HepG2 (cell line): ENCODE measurements at regions not wholly inside any gene's neighbourhood (a gene's known extent, or its start where the extent isn't known, plus 50 kb on each side); places are given as distances from the start of the nearest gene placed in this dataset.

Source experiments
- ATAC-seq: fragments of 200-7000 bp; cut with Tn5 transposase; 3 replicates; pipeline ENCODE4 v1.9.1; 2020; ENCODE audit warnings: mild to moderate bottlenecking, moderate library complexity
- BruUV-seq: library from RNA; stranded (reverse); fragments of 400-500 nt; replicated peaks from 2 replicates; lab custom pipeline; 2021; lab: Mats Ljungman, UMichigan
- CTCF ChIA-PET: fragments of 300-600 bp; formaldehyde crosslinking; extraction: SDS; loops from one replicate; lab custom pipeline; 2021; ENCODE audit warnings: low total read pairs, inconsistent platforms, low intra/inter-chr PET ratio; lab: Yijun Ruan, JAX
- POLR2A ChIA-PET: fragments of 350-600 bp; sonication (Branson Sonifier 250); formaldehyde crosslinking; loops from one replicate; lab custom pipeline; 2020; ENCODE audit warnings: antibody characterized with exemption, inconsistent platforms; lab: Yijun Ruan, JAX
- DNase-seq: peaks from one replicate; pipeline ENCODE4 v3.0.0-alpha.2; 2015; ENCODE audit warnings: low spot score
- FAIRE-seq: peaks from 3 replicates; lab custom pipeline; 2011; peaks lifted over from hg19 to GRCh38; lab: Jason Lieb, UNC
- H2AFZ ChIP-seq: one replicate; pipeline ENCODE4 v1.6.1; 2011; ENCODE audit warnings: low read length, inconsistent platforms
- H3K27ac ChIP-seq: fragments of 300-600 bp; 3 replicates; pipeline ENCODE4 v1.8.0; 2011; ENCODE audit warnings: mixed run types, mild to moderate bottlenecking, mixed read lengths, low read length, inconsistent platforms; ENCODE audit not compliant: insufficient read depth; ENCODE audit errors: extremely low read length
- H3K27me3 ChIP-seq, 2 experiments: fragments of 200-600 bp in 1 of 2; 2 replicates in 1 of 2; 3 replicates in 1 of 2; pipeline versions ENCODE4 v1.6.0 to v1.8.0; 2011; ENCODE audit warnings: low read length in 2 of 2, mild to moderate bottlenecking in 2 of 2, moderate library complexity in 2 of 2, inconsistent platforms in 1 of 2; ENCODE audit not compliant: insufficient read depth in 2 of 2, control insufficient read depth in 1 of 2
- H3K36me3 ChIP-seq, 2 experiments: fragments of 200-600 bp in 1 of 2; replicated peaks in 1 of 2; 2 replicates in 1 of 2; 3 replicates in 1 of 2; pipeline versions ENCODE4 v1.5.1 to v1.8.0; 2011; ENCODE audit warnings: low read length in 2 of 2, inconsistent platforms in 1 of 2; ENCODE audit not compliant: insufficient read depth in 2 of 2, control insufficient read depth in 1 of 2
- H3K4me1 ChIP-seq: 2 replicates; pipeline ENCODE4 v1.5.1; 2012; ENCODE audit warnings: low read length, inconsistent platforms; ENCODE audit not compliant: insufficient read depth
- H3K4me2 ChIP-seq: 2 replicates; pipeline ENCODE4 v1.6.0; 2011; ENCODE audit warnings: low read depth, low read length, inconsistent platforms
- H3K4me3 ChIP-seq, 3 experiments: fragments of 200-600 bp in 1 of 3; sonication (generic), shearing (Covaris generic) in 1 of 3; replicated peaks in 1 of 3; 2 replicates each; pipeline ENCODE4 v1.5.1; 2011 to 2016; ENCODE audit warnings: low read length in 3 of 3, inconsistent platforms in 2 of 3, low read depth in 2 of 3, mild to moderate bottlenecking in 2 of 3, control low read depth in 1 of 3, mixed read lengths in 1 of 3; ENCODE audit not compliant: insufficient read depth in 1 of 3
- H3K79me2 ChIP-seq: one replicate; pipeline ENCODE4 v1.6.1; 2011; ENCODE audit warnings: low read length, inconsistent platforms; ENCODE audit not compliant: insufficient read depth
- H3K9ac ChIP-seq: 2 replicates; pipeline ENCODE4 v1.6.0; 2011; ENCODE audit warnings: mild to moderate bottlenecking, low read depth, low read length, inconsistent platforms; ENCODE audit not compliant: insufficient read depth
- H3K9me3 ChIP-seq: 2 replicates; pipeline ENCODE4 v1.5.1; 2012; ENCODE audit warnings: mild to moderate bottlenecking, low read length
- H4K20me1 ChIP-seq: 2 replicates; pipeline ENCODE4 v1.6.0; 2011; ENCODE audit warnings: inconsistent platforms, mild to moderate bottlenecking, low read length, moderate library complexity; ENCODE audit not compliant: insufficient read depth
- CREM ChIP-seq, 2 experiments: sonication (generic) in 1 of 2; formaldehyde crosslinking in 1 of 2; IDR thresholded peaks; 2 replicates each; pipeline versions ENCODE4 v1.4.0 to v1.6.1; 2016 to 2020; ENCODE audit warnings: antibody characterized with exemption in 1 of 2, mild to moderate bottlenecking in 1 of 2, missing genetic modification reagents in 1 of 2
- HDAC1 ChIP-seq: sonication (generic); formaldehyde crosslinking; IDR thresholded peaks from 2 replicates; pipeline ENCODE4 v1.5.1; 2020; ENCODE audit warnings: mild to moderate bottlenecking, missing genetic modification reagents
- HMG20B ChIP-seq: conservative IDR thresholded peaks from 2 replicates; pipeline ENCODE4 v1.6.1; 2016; ENCODE audit warnings: missing genetic modification reagents, missing compliant biosample characterization
- SMYD3 ChIP-seq: sonication (generic); formaldehyde crosslinking; IDR thresholded peaks from 2 replicates; pipeline ENCODE4 v1.8.1; 2023; ENCODE audit warnings: mild to moderate bottlenecking, missing genetic modification reagents
- ZFP62 ChIP-seq: sonication (generic); formaldehyde crosslinking; IDR thresholded peaks from 2 replicates; pipeline ENCODE4 v1.4.0; 2020; ENCODE audit warnings: missing genetic modification reagents
- ZKSCAN5 ChIP-seq: sonication (generic); formaldehyde crosslinking; IDR thresholded peaks from 2 replicates; pipeline ENCODE4 v1.5.1; 2020; ENCODE audit warnings: mild to moderate bottlenecking, missing genetic modification reagents
- ZNF501 ChIP-seq: sonication (generic); formaldehyde crosslinking; IDR thresholded peaks from 2 replicates; pipeline ENCODE4 v1.5.1; 2020; ENCODE audit warnings: mild to moderate bottlenecking, moderate library complexity, missing genetic modification reagents
- ZNF549 ChIP-seq: sonication (generic); formaldehyde crosslinking; IDR thresholded peaks from 2 replicates; pipeline ENCODE4 v1.5.0; 2020; ENCODE audit warnings: missing genetic modification reagents
- ZNF589 ChIP-seq: sonication (generic); formaldehyde crosslinking; conservative IDR thresholded peaks from 2 replicates; pipeline ENCODE4 v1.8.0; 2022; ENCODE audit warnings: mild to moderate bottlenecking, moderate library complexity, missing genetic modification reagents
- ZNF883 ChIP-seq: sonication (generic); formaldehyde crosslinking; IDR thresholded peaks from 2 replicates; pipeline ENCODE4 v1.5.1; 2020; ENCODE audit warnings: mild to moderate bottlenecking, missing genetic modification reagents; ENCODE audit errors: not compliant biosample characterization
- ZSCAN22 ChIP-seq: sonication (generic); formaldehyde crosslinking; IDR thresholded peaks from 2 replicates; pipeline ENCODE4 v1.4.0; 2020; ENCODE audit warnings: mild to moderate bottlenecking, missing genetic modification reagents
- WGBS: methylation state at CpG from one replicate; pipeline ENCODE4 v1.1.6; 2017; ENCODE audit warnings: low lambda C conversion rate; 5-methylcytosine and 5-hydroxymethylcytosine counted together
- in situ Hi-C: cut with HindIII; loops from 2 replicates; pipeline ENCODE4 v1.10.0; 2017; ENCODE audit warnings: low pct_unique_long_range_greater_than_20kb; ENCODE audit not compliant: extremely low pct_ligation_motif_present
- intact Hi-C: fragments of 100-400 bp; cut with micrococcal nuclease; formaldehyde crosslinking; loops from one replicate; pipeline ENCODE4 v1.10.0; 2022; ENCODE audit not compliant: unreplicated experiment
- TF ChIP-seq, protein P1 (sequence below): fragments of 450-650 bp; IDR thresholded peaks from 2 replicates; pipeline ENCODE4 v1.6.1; 2016
- TF ChIP-seq, protein P2 (sequence below): sonication (generic); formaldehyde crosslinking; IDR thresholded peaks from 2 replicates; pipeline ENCODE4 v1.5.0; 2020; ENCODE audit warnings: mild to moderate bottlenecking, missing genetic modification reagents
- TF ChIP-seq, protein P3 (sequence below): sonication (generic); formaldehyde crosslinking; IDR thresholded peaks from 2 replicates; pipeline ENCODE4 v1.8.0; 2022; ENCODE audit warnings: missing genetic modification reagents, mild to moderate bottlenecking, moderate library complexity, borderline replicate concordance

DNA sequence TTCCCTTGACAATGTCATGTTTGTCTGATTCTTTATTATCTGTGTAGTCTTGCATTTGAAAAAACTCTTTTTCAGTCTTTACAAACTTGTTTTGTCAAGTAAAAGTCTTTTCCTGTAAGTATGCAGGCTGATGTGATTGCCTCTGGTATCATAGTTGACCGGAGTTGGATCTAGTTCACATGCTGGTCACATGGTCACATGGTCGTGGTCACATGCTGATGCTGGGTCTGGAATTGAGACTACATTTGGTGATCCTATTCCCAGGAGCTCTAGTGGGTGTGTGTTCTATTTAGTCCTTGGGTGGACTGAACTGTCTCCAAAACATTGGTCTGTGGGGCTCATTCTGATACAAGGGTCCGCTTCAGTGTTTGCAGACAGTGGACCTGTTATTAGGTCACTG is 1798.8 kb upstream of the PRR20A start:
- no TSS peak for BruUV-seq
- Histone ChIP-seq H3K27ac (no peak overlapping the region), H3K27me3 (no peaks in the 10 kb centered on the region), H3K4me1 (no peaks in the 10 kb centered on the region), H3K36me3 (no peaks in the 10 kb centered on the region), H3K9me3 (peaks cover 18% of the 10 kb centered on the region), H3K4me3 (no peak overlapping the region), H3K9ac (no peak overlapping the region), H3K79me2 (no peaks in the 10 kb centered on the region), H2AFZ (no peak overlapping the region), H4K20me1 (no peaks in the 10 kb centered on the region), H3K4me2 (no peak overlapping the region)
- ATAC-seq (no peak), FAIRE-seq (no peak), DNase-seq (no peak)
- ChIA-PET CTCF (no interaction called here), POLR2A (no interaction called here)
- WGBS: 12% methylated on average over 3 of the region's 3 CpGs
- in situ Hi-C loops: no loop called here
- intact Hi-C loops: no loop called here
- TF ChIP-seq, protein P1, sequence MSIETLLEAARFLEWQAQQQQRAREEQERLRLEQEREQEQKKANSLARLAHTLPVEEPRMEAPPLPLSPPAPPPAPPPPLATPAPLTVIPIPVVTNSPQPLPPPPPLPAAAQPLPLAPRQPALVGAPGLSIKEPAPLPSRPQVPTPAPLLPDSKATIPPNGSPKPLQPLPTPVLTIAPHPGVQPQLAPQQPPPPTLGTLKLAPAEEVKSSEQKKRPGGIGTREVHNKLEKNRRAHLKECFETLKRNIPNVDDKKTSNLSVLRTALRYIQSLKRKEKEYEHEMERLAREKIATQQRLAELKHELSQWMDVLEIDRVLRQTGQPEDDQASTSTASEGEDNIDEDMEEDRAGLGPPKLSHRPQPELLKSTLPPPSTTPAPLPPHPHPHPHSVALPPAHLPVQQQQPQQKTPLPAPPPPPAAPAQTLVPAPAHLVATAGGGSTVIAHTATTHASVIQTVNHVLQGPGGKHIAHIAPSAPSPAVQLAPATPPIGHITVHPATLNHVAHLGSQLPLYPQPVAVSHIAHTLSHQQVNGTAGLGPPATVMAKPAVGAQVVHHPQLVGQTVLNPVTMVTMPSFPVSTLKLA: peak; percentile 59; the same call in 1 of the 2 replicates
- TF ChIP-seq ZNF501: no peak

DNA sequence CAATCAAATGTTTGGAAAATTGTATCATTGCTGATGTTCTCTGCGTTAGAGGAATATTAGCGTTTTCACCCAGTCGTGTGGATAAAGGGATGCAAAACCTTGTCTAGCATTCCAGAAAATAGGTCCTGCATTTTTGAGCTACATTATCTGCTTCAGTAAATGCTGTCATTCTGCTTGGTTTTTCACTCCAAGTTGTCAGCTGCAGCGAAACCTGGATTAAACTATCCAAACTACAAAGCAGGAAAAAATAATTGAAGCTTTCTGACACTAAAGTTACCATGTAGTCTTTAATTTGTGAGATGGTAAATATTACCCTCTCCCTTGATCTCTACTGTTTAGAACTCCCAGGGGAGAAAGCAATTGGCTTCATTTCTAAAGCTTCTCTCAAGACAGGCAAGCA is 1795.5 kb upstream of the PRR20A start:
- under 1% methylated on average over 4 of the region's 4 CpGs for WGBS
- H3K9ac ChIP-seq: no peak overlapping the region
- no peak for DNase-seq
- peaks cover 19% of the 10 kb centered on the region for H3K9me3 ChIP-seq
- H3K27ac ChIP-seq: no peak overlapping the region
- ChIA-PET CTCF (no interaction called here), POLR2A (no interaction called here)
- BruUV-seq: no TSS peak
- in situ Hi-C loops (no loop called here), intact Hi-C loops (no loop called here)
- H3K79me2 ChIP-seq: no peaks in the 10 kb centered on the region
- no peaks in the 10 kb centered on the region for H3K36me3 ChIP-seq
- no peak overlapping the region for H2AFZ ChIP-seq
- no peak overlapping the region for H3K4me3 ChIP-seq
- no peaks in the 10 kb centered on the region for H3K27me3 ChIP-seq
- no peaks in the 10 kb centered on the region for H4K20me1 ChIP-seq
- H3K4me2 ChIP-seq: no peak overlapping the region
- no peaks in the 10 kb centered on the region for H3K4me1 ChIP-seq
- FAIRE-seq: no peak
- no peak for ATAC-seq
- TF ChIP-seq CREM (IDR thresholded peaks at IDR 0.05): no peak
- no peak for TF ChIP-seq CREM (CRISPR knock-in tag; IDR thresholded peaks at IDR 0.05)
- TF ChIP-seq ZKSCAN5 (CRISPR knock-in tag): no peak
- no peak for TF ChIP-seq ZNF883 (CRISPR knock-in tag)
- no peak for TF ChIP-seq HMG20B (CRISPR knock-in tag)
- TF ChIP-seq ZSCAN22 (CRISPR knock-in tag): no peak
- no peak for TF ChIP-seq ZNF589
- TF ChIP-seq SMYD3 (CRISPR knock-in tag): no peak
- TF ChIP-seq, protein P2, sequence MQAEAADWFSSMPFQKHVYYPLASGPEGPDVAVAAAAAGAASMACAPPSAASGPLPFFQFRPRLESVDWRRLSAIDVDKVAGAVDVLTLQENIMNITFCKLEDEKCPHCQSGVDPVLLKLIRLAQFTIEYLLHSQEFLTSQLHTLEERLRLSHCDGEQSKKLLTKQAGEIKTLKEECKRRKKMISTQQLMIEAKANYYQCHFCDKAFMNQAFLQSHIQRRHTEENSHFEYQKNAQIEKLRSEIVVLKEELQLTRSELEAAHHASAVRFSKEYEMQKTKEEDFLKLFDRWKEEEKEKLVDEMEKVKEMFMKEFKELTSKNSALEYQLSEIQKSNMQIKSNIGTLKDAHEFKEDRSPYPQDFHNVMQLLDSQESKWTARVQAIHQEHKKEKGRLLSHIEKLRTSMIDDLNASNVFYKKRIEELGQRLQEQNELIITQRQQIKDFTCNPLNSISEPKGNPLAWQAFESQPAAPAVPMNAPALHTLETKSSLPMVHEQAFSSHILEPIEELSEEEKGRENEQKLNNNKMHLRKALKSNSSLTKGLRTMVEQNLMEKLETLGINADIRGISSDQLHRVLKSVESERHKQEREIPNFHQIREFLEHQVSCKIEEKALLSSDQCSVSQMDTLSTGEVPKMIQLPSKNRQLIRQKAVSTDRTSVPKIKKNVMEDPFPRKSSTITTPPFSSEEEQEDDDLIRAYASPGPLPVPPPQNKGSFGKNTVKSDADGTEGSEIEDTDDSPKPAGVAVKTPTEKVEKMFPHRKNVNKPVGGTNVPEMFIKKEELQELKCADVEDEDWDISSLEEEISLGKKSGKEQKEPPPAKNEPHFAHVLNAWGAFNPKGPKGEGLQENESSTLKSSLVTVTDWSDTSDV (CRISPR knock-in tag): no peak
- no peak for TF ChIP-seq ZNF549 (CRISPR knock-in tag)
- TF ChIP-seq, protein P3, sequence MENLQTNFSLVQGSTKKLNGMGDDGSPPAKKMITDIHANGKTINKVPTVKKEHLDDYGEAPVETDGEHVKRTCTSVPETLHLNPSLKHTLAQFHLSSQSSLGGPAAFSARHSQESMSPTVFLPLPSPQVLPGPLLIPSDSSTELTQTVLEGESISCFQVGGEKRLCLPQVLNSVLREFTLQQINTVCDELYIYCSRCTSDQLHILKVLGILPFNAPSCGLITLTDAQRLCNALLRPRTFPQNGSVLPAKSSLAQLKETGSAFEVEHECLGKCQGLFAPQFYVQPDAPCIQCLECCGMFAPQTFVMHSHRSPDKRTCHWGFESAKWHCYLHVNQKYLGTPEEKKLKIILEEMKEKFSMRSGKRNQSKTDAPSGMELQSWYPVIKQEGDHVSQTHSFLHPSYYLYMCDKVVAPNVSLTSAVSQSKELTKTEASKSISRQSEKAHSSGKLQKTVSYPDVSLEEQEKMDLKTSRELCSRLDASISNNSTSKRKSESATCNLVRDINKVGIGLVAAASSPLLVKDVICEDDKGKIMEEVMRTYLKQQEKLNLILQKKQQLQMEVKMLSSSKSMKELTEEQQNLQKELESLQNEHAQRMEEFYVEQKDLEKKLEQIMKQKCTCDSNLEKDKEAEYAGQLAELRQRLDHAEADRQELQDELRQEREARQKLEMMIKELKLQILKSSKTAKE (CRISPR knock-in tag): no peak
- no peak for TF ChIP-seq ZFP62 (CRISPR knock-in tag)
- TF ChIP-seq HDAC1 (CRISPR knock-in tag): no peak
